ENCODE measurements at regions not wholly inside any gene's neighbourhood (a gene's known extent, or its start where the extent isn't known, plus 50 kb on each side); places are given as distances from the start of the nearest gene placed in this dataset.

- DNase-seq (ENCODE audit: low spot score), result no peak
- no peak overlapping the region for H3K27ac ChIP-seq
- peaks cover 0 to 11% of the 10 kb centered on the region in 2 donors for H3K9me3 ChIP-seq
- H3K36me3 ChIP-seq, result no peaks in the 10 kb centered on the region
- no peak overlapping the region for H3K4me3 ChIP-seq
- TF ChIP-seq CTCF (IDR thresholded peaks at IDR 0.05), result no peak
- H3K27me3 ChIP-seq, result no peaks in the 10 kb centered on the region
- no peaks in the 10 kb centered on the region for H3K4me1 ChIP-seq
Observed at GRCh38 chr10:6766131-6766801, 186.2 kb upstream of the PRKCQ start.

DNA sequence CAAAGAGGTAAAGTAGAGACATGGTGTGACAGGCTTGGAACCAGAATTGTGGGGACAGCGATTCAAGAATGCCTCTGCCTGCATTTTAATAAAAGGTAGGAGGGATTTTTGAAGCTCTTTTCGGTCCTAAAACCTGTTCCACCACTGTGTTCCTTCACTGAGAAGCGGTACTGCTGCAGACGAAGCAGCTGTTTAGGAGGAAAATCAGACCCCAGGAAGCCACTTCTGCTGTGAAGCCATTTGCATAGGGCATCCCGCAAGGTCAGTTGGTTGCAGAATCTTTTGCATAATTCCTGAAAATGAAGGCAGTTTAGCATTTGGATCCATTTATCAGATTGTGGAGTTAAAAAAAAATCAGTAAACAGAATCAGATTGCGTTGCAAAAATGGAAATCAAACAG, 183.3 kb upstream of the PRKCQ start:
- no peak for DNase-seq (ENCODE audit: low spot score)
- Histone ChIP-seq H3K27ac (no peak overlapping the region), H3K4me3 (no peak overlapping the region), H3K4me1 (no peaks in the 10 kb centered on the region), H3K9me3 (peaks cover 0 to 19% of the 10 kb centered on the region in 2 donors), H3K36me3 (no peaks in the 10 kb centered on the region), H3K27me3 (no peaks in the 10 kb centered on the region)
- no peak for TF ChIP-seq CTCF (IDR thresholded peaks at IDR 0.05)

DNA sequence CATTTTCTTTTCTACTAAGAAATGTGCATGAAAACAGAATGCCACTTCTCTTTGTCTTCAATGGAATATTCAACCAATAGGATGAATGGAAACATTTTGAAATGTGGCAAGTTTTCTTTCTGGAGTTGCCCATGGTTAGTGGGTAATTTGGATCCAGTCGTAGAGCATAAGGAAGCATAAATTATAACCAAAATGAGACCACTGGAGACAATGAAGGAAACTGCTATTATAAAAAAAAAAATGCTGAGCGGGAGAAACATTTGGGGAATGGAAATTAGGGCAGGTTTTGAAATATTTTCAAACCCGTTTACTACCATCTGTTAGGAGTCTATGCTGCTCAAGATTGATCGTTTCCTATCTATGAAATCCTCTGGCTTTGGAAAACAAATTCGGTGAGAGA, 182.9 kb upstream of the PRKCQ start:
- no peaks in the 10 kb centered on the region for H3K27me3 ChIP-seq
- no peaks in the 10 kb centered on the region for H3K36me3 ChIP-seq
- peaks cover 0 to 19% of the 10 kb centered on the region in 2 donors for H3K9me3 ChIP-seq
- H3K27ac ChIP-seq, result no peak overlapping the region
- H3K4me1 ChIP-seq, result no peaks in the 10 kb centered on the region
- no peak for DNase-seq (ENCODE audit: low spot score)
- H3K4me3 ChIP-seq, result no peak overlapping the region
- TF ChIP-seq CTCF (IDR thresholded peaks at IDR 0.05), result no peak

DNA sequence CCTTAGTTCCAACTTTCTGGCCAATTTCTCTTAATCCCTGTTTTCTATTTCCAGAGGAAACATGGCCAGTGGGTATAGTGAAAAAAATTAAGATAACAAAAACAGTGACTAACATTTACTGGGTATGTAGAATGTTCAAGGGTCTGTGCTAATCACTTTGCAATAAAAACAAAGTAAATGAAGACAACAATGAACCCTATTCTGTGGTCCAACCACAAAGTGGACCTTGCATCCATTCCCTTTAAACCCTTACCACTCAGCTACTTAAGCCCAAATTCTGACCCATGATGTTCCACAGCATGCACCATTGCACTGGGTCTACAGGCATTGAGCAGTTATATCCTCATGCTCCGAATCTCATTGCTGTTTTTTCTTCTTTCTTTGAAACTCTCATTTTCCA, 179.9 kb upstream of the PRKCQ start:
- Histone ChIP-seq H3K27ac (no peak overlapping the region), H3K36me3 (no peaks in the 10 kb centered on the region), H3K4me3 (no peak overlapping the region), H3K4me1 (no peaks in the 10 kb centered on the region), H3K9me3 (peaks cover 0 to 19% of the 10 kb centered on the region in 2 donors), H3K27me3 (no peaks in the 10 kb centered on the region)
- DNase-seq (ENCODE audit: low spot score), result no peak
- TF ChIP-seq CTCF (IDR thresholded peaks at IDR 0.05), result no peak

DNA sequence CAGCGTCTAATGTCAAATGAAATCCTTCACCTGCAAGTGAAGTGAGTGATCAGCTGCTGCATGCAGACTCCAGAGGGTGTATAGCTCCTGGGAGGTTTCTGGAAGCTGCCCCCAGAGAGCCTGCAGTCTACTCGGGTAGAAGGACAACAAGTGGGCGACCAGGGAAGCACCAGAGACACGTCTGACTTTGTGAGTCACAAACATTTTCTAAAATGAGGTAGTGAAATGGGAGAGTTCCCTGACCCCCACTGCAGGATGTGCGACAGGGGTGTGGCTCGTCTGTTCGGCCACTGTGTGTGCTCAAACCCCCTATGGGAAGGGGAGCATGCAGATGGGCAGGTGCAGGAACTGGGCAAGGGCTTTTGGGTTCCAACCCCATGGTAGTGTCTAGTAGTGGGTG, 177.1 kb upstream of the PRKCQ start:
- Histone ChIP-seq H3K27ac (no peak overlapping the region), H3K9me3 (peaks cover 0 to 19% of the 10 kb centered on the region in 2 donors), H3K4me3 (no peak overlapping the region), H3K36me3 (no peaks in the 10 kb centered on the region), H3K27me3 (no peaks in the 10 kb centered on the region), H3K4me1 (no peaks in the 10 kb centered on the region)
- TF ChIP-seq CTCF (IDR thresholded peaks at IDR 0.05), result no peak
- DNase-seq (ENCODE audit: low spot score), result no peak

DNA sequence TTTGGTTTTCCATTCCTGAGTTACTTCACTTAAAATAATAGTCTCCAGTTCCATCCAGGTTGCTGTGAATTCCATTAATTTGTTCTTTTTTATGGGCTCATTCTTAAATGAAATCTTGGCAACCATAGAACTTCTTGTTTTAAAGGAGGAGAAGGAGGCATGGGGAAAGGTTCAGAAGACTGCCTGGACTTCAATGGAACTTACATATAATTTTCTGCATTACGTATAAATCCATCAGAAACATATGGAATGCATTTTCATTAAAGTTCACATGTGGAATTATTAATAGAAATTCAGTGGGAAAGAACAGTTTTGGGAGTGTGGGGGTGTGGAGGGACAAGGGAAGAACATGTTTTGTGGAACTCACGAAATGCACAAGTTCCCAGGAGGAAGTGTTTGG, 176.6 kb upstream of the PRKCQ start:
- no peak for TF ChIP-seq CTCF (IDR thresholded peaks at IDR 0.05)
- Histone ChIP-seq H3K4me3 (no peak overlapping the region), H3K4me1 (no peaks in the 10 kb centered on the region), H3K27me3 (no peaks in the 10 kb centered on the region), H3K36me3 (no peaks in the 10 kb centered on the region), H3K27ac (no peak overlapping the region), H3K9me3 (peaks cover 0 to 19% of the 10 kb centered on the region in 2 donors)
- no peak for DNase-seq (ENCODE audit: low spot score)

Data from right atrium auricular region (tissue), 2 donors.